COLO668 (cell line): ENCODE measurements at regions not wholly inside any gene's neighbourhood (a gene's known extent, or its start where the extent isn't known, plus 50 kb on each side); places are given as distances from the start of the nearest gene placed in this dataset.
"Not testable (repeated sequence)": the region's sequence is repeated elsewhere in the genome, so short reads cannot be mapped to it uniquely, and the experiment has no call there.

Experiments
- DNase-seq: peaks from one replicate; lab custom pipeline; 2025; ENCODE audit not compliant: unreplicated experiment; lab: John Stamatoyannopoulos, UW

GRCh38 chr13:111064661-111065060 is 50.4 kb upstream of the ARHGEF7 start:
- DNase-seq, result no peak

GRCh38 chr13:111062966-111063365 is 52.1 kb upstream of the ARHGEF7 start:
- DNase-seq, result no peak

- DNase-seq, result no peak
These were observed 52.8 kb upstream of the ARHGEF7 start for GRCh38 chr13:111062305-111062704.

- no peak for DNase-seq
These were observed 53.6 kb upstream of the ARHGEF7 start for GRCh38 chr13:111061358-111062045.

- DNase-seq, result no peak
These were observed 54.7 kb upstream of the ARHGEF7 start for GRCh38 chr13:111060237-111060919.

- no peak for DNase-seq
These were observed 56.2 kb upstream of the ARHGEF7 start for GRCh38 chr13:111058796-111059506.

GRCh38 chr13:111058339-111058738 is 56.8 kb upstream of the ARHGEF7 start:
- DNase-seq, result not testable (repeated sequence)

- not testable (repeated sequence) for DNase-seq
These were observed 63.3 kb upstream of the ARHGEF7 start for GRCh38 chr13:111051726-111052232.

- no peak for DNase-seq
These were observed 63.9 kb upstream of the ARHGEF7 start for GRCh38 chr13:111051041-111051725.

- no peak for DNase-seq
These were observed 64.6 kb upstream of the ARHGEF7 start for GRCh38 chr13:111050539-111050879.

- DNase-seq, result peak; percentile 56
These were observed 65.1 kb upstream of the ARHGEF7 start for GRCh38 chr13:111049791-111050538.

GRCh38 chr13:111048387-111048786 is 66.7 kb upstream of the ARHGEF7 start:
- no peak for DNase-seq

GRCh38 chr13:111047326-111047725 is 67.8 kb upstream of the ARHGEF7 start:
- no peak for DNase-seq

- no peak for DNase-seq
These were observed 68.4 kb upstream of the ARHGEF7 start for GRCh38 chr13:111046590-111047141.

- DNase-seq, result no peak
These were observed 69.9 kb upstream of the ARHGEF7 start for GRCh38 chr13:111045170-111045569.

- no peak for DNase-seq
These were observed 70.9 kb upstream of the ARHGEF7 start for GRCh38 chr13:111044087-111044830.

GRCh38 chr13:111043575-111043982 is 71.5 kb upstream of the ARHGEF7 start:
- peak; percentile 92 for DNase-seq

- DNase-seq, result no peak
These were observed 72.4 kb upstream of the ARHGEF7 start for GRCh38 chr13:111042661-111043226.

- no peak for DNase-seq
These were observed 74.3 kb upstream of the ARHGEF7 start for GRCh38 chr13:111040830-111041229.
